ENCODE measurements at regions not wholly inside any gene's neighbourhood (a gene's known extent, or its start where the extent isn't known, plus 50 kb on each side); places are given as distances from the start of the nearest gene placed in this dataset.

- TF ChIP-seq POLR2A (IDR thresholded peaks at IDR 0.05; ENCODE audit: low read depth, low read length) (no peak), CTCF (conservative IDR thresholded peaks at IDR 0.05; ENCODE audit: low read depth, low read length) (no peak), USF2 (IDR thresholded peaks at IDR 0.05; ENCODE audit: low read depth, low read length) (no peak), MAFK (IDR thresholded peaks at IDR 0.05; ENCODE audit: low read depth, low read length) (no peak), RAD21 (IDR thresholded peaks at IDR 0.05; ENCODE audit: low read length) (no peak), RCOR1 (IDR thresholded peaks at IDR 0.05; ENCODE audit: insufficient replicate concordance, low read length) (no peak), CEBPB (IDR thresholded peaks at IDR 0.05; ENCODE audit: low read depth, low read length) (no peak), FOS (IDR thresholded peaks at IDR 0.05; ENCODE audit: low read depth, low read length) (no peak), MXI1 (IDR thresholded peaks at IDR 0.05; ENCODE audit: borderline replicate concordance, low read depth, low read length) (no peak), CHD1 (IDR thresholded peaks at IDR 0.05; ENCODE audit: low read depth, low read length) (no peak), BHLHE40 (IDR thresholded peaks at IDR 0.05; ENCODE audit: low read depth, low read length) (no peak), RFX5 (IDR thresholded peaks at IDR 0.05; ENCODE audit: low read depth, low read length) (no peak), ELK1 (IDR thresholded peaks at IDR 0.05; ENCODE audit: borderline replicate concordance, low read depth, low read length) (no peak)
Observed at GRCh38 chr9:23556459-23556858, 269.6 kb downstream of the ELAVL2 start.

Data from IMR-90 (cell line).